Lower lobe of right lung (tissue), 2 donors: ENCODE measurements at regions not wholly inside any gene's neighbourhood (a gene's known extent, or its start where the extent isn't known, plus 50 kb on each side); places are given as distances from the start of the nearest gene placed in this dataset.
A peak's percentile ranks its signal among the peaks of the same experiment; 100 is the strongest.

Experiments
- ATAC-seq, 2 donors: fragments of 200-7000 bp; cut with Tn5 transposase; one replicate each; pipeline ENCODE4 v1.9.1; 2020 to 2022; ENCODE audit warnings: mild to moderate bottlenecking in 2 of 2, moderate library complexity in 2 of 2
- DNase-seq: peaks from one replicate; pipeline ENCODE4 v3.0.0-alpha.2; 2020
- H3K27ac ChIP-seq: fragments of 200-600 bp; one replicate; pipeline ENCODE4 v1.8.0; 2022
- H3K27me3 ChIP-seq: fragments of 200-600 bp; one replicate; pipeline ENCODE4 v1.8.0; 2022; ENCODE audit warnings: low read depth
- H3K36me3 ChIP-seq: fragments of 200-600 bp; one replicate; pipeline ENCODE4 v1.8.0; 2022; ENCODE audit warnings: mild to moderate bottlenecking
- H3K4me1 ChIP-seq: fragments of 200-600 bp; one replicate; pipeline ENCODE4 v1.8.0; 2022
- H3K4me3 ChIP-seq: fragments of 200-600 bp; one replicate; pipeline ENCODE4 v1.8.0; 2022; ENCODE audit warnings: mild to moderate bottlenecking
- H3K9me3 ChIP-seq: fragments of 200-600 bp; one replicate; pipeline ENCODE4 v1.8.0; 2022
- CTCF ChIP-seq: fragments of 200-600 bp; IDR thresholded peaks from one replicate; pipeline ENCODE4 v1.8.0; 2022; ENCODE audit warnings: antibody characterized with exemption, mild to moderate bottlenecking
- intact Hi-C: fragments of 100-400 bp; cut with DNase I; formaldehyde crosslinking; loops from one replicate; pipeline ENCODE4 v1.11.0; 2022
- donor health status: DM: no; HTN: yes; CAD: no; lungs with severe emphysema.

GRCh38 chr20:53803492-53804155, 210.0 kb upstream of the ZNF217 start:
- H3K9me3 ChIP-seq, result no peaks in the 10 kb centered on the region
- ATAC-seq (no peak), DNase-seq (no peak)
- no peak overlapping the region for H3K4me3 ChIP-seq
- no peaks in the 10 kb centered on the region for H3K36me3 ChIP-seq
- intact Hi-C loops, result no loop called here
- no peak for TF ChIP-seq CTCF
- no peaks in the 10 kb centered on the region for H3K4me1 ChIP-seq
- no peak overlapping the region for H3K27ac ChIP-seq
- H3K27me3 ChIP-seq, result no peaks in the 10 kb centered on the region

- H3K4me3 ChIP-seq, result no peak overlapping the region
Observed at GRCh38 chr20:53801609-53802370, 208.2 kb upstream of the ZNF217 start.

GRCh38 chr20:53800883-53801604, 207.4 kb upstream of the ZNF217 start:
- no peak for DNase-seq
- Histone ChIP-seq H3K4me1 (no peaks in the 10 kb centered on the region), H3K27me3 (no peaks in the 10 kb centered on the region), H3K36me3 (no peaks in the 10 kb centered on the region), H3K27ac (no peak overlapping the region), H3K4me3 (no peak overlapping the region), H3K9me3 (no peaks in the 10 kb centered on the region)
- intact Hi-C loops, result no loop called here
- no peak for TF ChIP-seq CTCF
- ATAC-seq, result peak; percentile 34 to 64

More at GRCh38 chr20:53801609-53802370, 208.2 kb upstream of the ZNF217 start:
- no peak for DNase-seq
- ATAC-seq, result no peak
- Histone ChIP-seq H3K27me3 (no peaks in the 10 kb centered on the region), H3K9me3 (no peaks in the 10 kb centered on the region), H3K4me1 (no peaks in the 10 kb centered on the region), H3K27ac (no peak overlapping the region), H3K36me3 (no peaks in the 10 kb centered on the region)
- TF ChIP-seq CTCF, result no peak
- intact Hi-C loops, result no loop called here

- Histone ChIP-seq H3K36me3 (no peaks in the 10 kb centered on the region), H3K4me1 (no peaks in the 10 kb centered on the region), H3K27ac (no peak overlapping the region), H3K4me3 (no peak overlapping the region), H3K9me3 (no peaks in the 10 kb centered on the region), H3K27me3 (no peaks in the 10 kb centered on the region)
- no peak for DNase-seq
- intact Hi-C loops, result no loop called here
- no peak for TF ChIP-seq CTCF
- no peak for ATAC-seq
Observed at GRCh38 chr20:53800418-53800817, 206.8 kb upstream of the ZNF217 start.

- no peaks in the 10 kb centered on the region for H3K9me3 ChIP-seq
- no peaks in the 10 kb centered on the region for H3K4me1 ChIP-seq
- no peaks in the 10 kb centered on the region for H3K36me3 ChIP-seq
- H3K4me3 ChIP-seq, result no peak overlapping the region
- intact Hi-C loops, result no loop called here
- ATAC-seq (no peak), DNase-seq (no peak)
- no peak for TF ChIP-seq CTCF
- H3K27ac ChIP-seq, result no peak overlapping the region
- no peaks in the 10 kb centered on the region for H3K27me3 ChIP-seq
Observed at GRCh38 chr20:53797085-53797484, 203.4 kb upstream of the ZNF217 start.
